PC-9 (cell line): ENCODE measurements at regions not wholly inside any gene's neighbourhood (a gene's known extent, or its start where the extent isn't known, plus 50 kb on each side); places are given as distances from the start of the nearest gene placed in this dataset.

ENCODE experiments used
- BruUV-seq: library from RNA; stranded (reverse); fragments of 400-500 nt; replicated peaks from 2 replicates; lab custom pipeline; 2021; lab: Mats Ljungman, UMichigan
- CTCF ChIA-PET: fragments of 300-600 bp; sonication (Branson Sonifier 250); formaldehyde crosslinking; loops from one replicate; lab custom pipeline; 2022; ENCODE audit warnings: antibody characterized with exemption; lab: Charles Lee
- POLR2A ChIA-PET: fragments of 300-600 bp; sonication (Branson Sonifier 250); formaldehyde crosslinking; loops from one replicate; lab custom pipeline; 2022; ENCODE audit warnings: antibody characterized with exemption; ENCODE audit not compliant: unreplicated experiment; lab: Charles Lee
- DNase-seq, 2 experiments: peaks; one replicate each; pipeline versions ENCODE4 v3.0.0 to v3.0.0-alpha.2; 2015 to 2022; ENCODE audit warnings: mixed read lengths in 1 of 2
- H2AFZ ChIP-seq: fragments of 200-600 bp; sonication (generic); 2 replicates; pipeline ENCODE4 v1.8.1; 2017; ENCODE audit warnings: antibody characterized with exemption
- H3F3A ChIP-seq: fragments of 200-600 bp; sonication (generic); 2 replicates; pipeline ENCODE4 v1.8.1; 2017; ENCODE audit warnings: antibody characterized with exemption, mild to moderate bottlenecking, low read depth; ENCODE audit not compliant: insufficient read depth
- H3K27ac ChIP-seq: fragments of 200-600 bp; sonication (generic); 2 replicates; pipeline ENCODE4 v1.6.1; 2016; ENCODE audit warnings: mixed run types
- H3K27me3 ChIP-seq: fragments of 200-600 bp; sonication (generic); 2 replicates; pipeline ENCODE4 v1.6.1; 2016; ENCODE audit warnings: low read depth, mixed run types; ENCODE audit not compliant: insufficient read depth
- H3K36me3 ChIP-seq: fragments of 200-600 bp; sonication (generic); 2 replicates; pipeline ENCODE4 v1.6.1; 2016; ENCODE audit warnings: low read depth, mixed run types
- H3K4me1 ChIP-seq: fragments of 200-600 bp; sonication (generic); replicated peaks from 2 replicates; pipeline ENCODE4 v1.6.1; 2016; ENCODE audit warnings: mixed run types; ENCODE audit not compliant: insufficient read depth
- H3K4me2 ChIP-seq: fragments of 200-600 bp; sonication (generic); 2 replicates; pipeline ENCODE4 v1.6.1; 2017; ENCODE audit warnings: mixed run types
- H3K4me3 ChIP-seq: fragments of 200-600 bp; sonication (generic); 2 replicates; pipeline ENCODE4 v1.6.1; 2016; ENCODE audit warnings: mixed run types
- H3K79me2 ChIP-seq: fragments of 200-600 bp; sonication (generic); 2 replicates; pipeline ENCODE4 v1.6.1; 2017; ENCODE audit warnings: low read depth, mixed run types
- H3K9me2 ChIP-seq: fragments of 200-600 bp; sonication (generic); 2 replicates; pipeline ENCODE4 v1.8.1; 2017; ENCODE audit warnings: mild to moderate bottlenecking; ENCODE audit not compliant: insufficient read depth
- H3K9me3 ChIP-seq: fragments of 200-600 bp; sonication (generic); 2 replicates; pipeline ENCODE4 v1.8.1; 2016; ENCODE audit warnings: low read depth; ENCODE audit not compliant: insufficient read depth
- H4K20me1 ChIP-seq: fragments of 200-600 bp; sonication (generic); 2 replicates; pipeline ENCODE4 v1.8.1; 2017; ENCODE audit not compliant: insufficient read depth
- CTCF ChIP-seq: fragments of 200-600 bp; sonication (generic); conservative IDR thresholded peaks from 2 replicates; pipeline ENCODE4 v1.6.1; 2017; ENCODE audit warnings: mixed run types, antibody characterized with exemption, mild to moderate bottlenecking, moderate library complexity
- EZH2 ChIP-seq: fragments of 200-600 bp; sonication (generic); IDR thresholded peaks from 2 replicates; pipeline ENCODE4 v1.8.0; 2017; ENCODE audit warnings: antibody characterized with exemption, low read depth
- intact Hi-C: fragments of 100-400 bp; cut with micrococcal nuclease; formaldehyde crosslinking; loops from one replicate; pipeline ENCODE4 v1.10.0; 2022; ENCODE audit not compliant: unreplicated experiment

- Histone ChIP-seq H2AFZ (no peak overlapping the region), H3K27me3 (no peaks in the 10 kb centered on the region), H3K9me2 (no peaks in the 10 kb centered on the region), H3K4me3 (no peak overlapping the region), H4K20me1 (no peaks in the 10 kb centered on the region), H3F3A (no peaks in the 10 kb centered on the region), H3K27ac (no peak overlapping the region), H3K9me3 (no peaks in the 10 kb centered on the region), H3K79me2 (no peaks in the 10 kb centered on the region), H3K36me3 (no peaks in the 10 kb centered on the region), H3K4me2 (no peak overlapping the region), H3K4me1 (no peaks in the 10 kb centered on the region)
- ChIA-PET CTCF (no interaction called here), POLR2A (no interaction called here)
- intact Hi-C loops = no loop called here
- BruUV-seq = no TSS peak
- no peak for TF ChIP-seq CTCF
- no peak for TF ChIP-seq EZH2
- DNase-seq = no peak
These were observed 60.2 kb upstream of the GPC4 start for GRCh38 chrX:133475521-133475920.

- no peaks in the 10 kb centered on the region for H4K20me1 ChIP-seq
- H3K4me1 ChIP-seq = no peaks in the 10 kb centered on the region
- H3K79me2 ChIP-seq = no peaks in the 10 kb centered on the region
- no peaks in the 10 kb centered on the region for H3F3A ChIP-seq
- H2AFZ ChIP-seq = no peak overlapping the region
- no peaks in the 10 kb centered on the region for H3K36me3 ChIP-seq
- H3K9me3 ChIP-seq = no peaks in the 10 kb centered on the region
- H3K27me3 ChIP-seq = no peaks in the 10 kb centered on the region
- H3K4me2 ChIP-seq = no peak overlapping the region
- POLR2A ChIA-PET = no interaction called here
- intact Hi-C loops = no loop called here
- no TSS peak for BruUV-seq
- DNase-seq = no peak
- CTCF ChIA-PET = no interaction called here
- no peak overlapping the region for H3K4me3 ChIP-seq
- H3K9me2 ChIP-seq = no peaks in the 10 kb centered on the region
- H3K27ac ChIP-seq = no peak overlapping the region
- TF ChIP-seq EZH2 (no peak), CTCF (no peak)
These were observed 59.3 kb upstream of the GPC4 start for GRCh38 chrX:133474574-133474973.

- TF ChIP-seq CTCF (no peak), EZH2 (no peak)
- Histone ChIP-seq H3K4me2 (0 out of 2 replicates have a peak overlapping the region, but pooled peaks have one; percentile 12), H3K27ac (no peak overlapping the region), H3K4me3 (no peak overlapping the region), H3K27me3 (no peaks in the 10 kb centered on the region), H3K36me3 (no peaks in the 10 kb centered on the region), H3K79me2 (no peaks in the 10 kb centered on the region), H3K9me3 (no peaks in the 10 kb centered on the region), H4K20me1 (no peaks in the 10 kb centered on the region), H3K9me2 (no peaks in the 10 kb centered on the region), H3F3A (no peaks in the 10 kb centered on the region), H2AFZ (no peak overlapping the region), H3K4me1 (no peaks in the 10 kb centered on the region)
- POLR2A ChIA-PET = no interaction called here
- no TSS peak for BruUV-seq
- peak in 1 of 2 experiments; percentile 62 for DNase-seq
- intact Hi-C loops = no loop called here
- CTCF ChIA-PET = no interaction called here
These were observed 58.2 kb upstream of the GPC4 start for GRCh38 chrX:133473451-133473850.
